ENCODE measurements at regions not wholly inside any gene's neighbourhood (a gene's known extent, or its start where the extent isn't known, plus 50 kb on each side); places are given as distances from the start of the nearest gene placed in this dataset.
"Not testable (repeated sequence)": the region's sequence is repeated elsewhere in the genome, so short reads cannot be mapped to it uniquely, and the experiment has no call there.

GRCh38 chr14:81619816-81620215 lies 86.2 kb upstream of the SEL1L start:
- H2AK5ac ChIP-seq (ENCODE audit: low read length, severe bottlenecking) = no peak overlapping the region
- H3K27ac ChIP-seq (ENCODE audit: low read length, poor library complexity, severe bottlenecking) = no peak overlapping the region
- no peak overlapping the region for H2BK12ac ChIP-seq (ENCODE audit: low read length in 2 of 2)
- no peaks in the 10 kb centered on the region for H3K4me1 ChIP-seq (ENCODE audit: control insufficient read depth, insufficient read depth, low read depth, low read length)
- no peak overlapping the region for H2AFZ ChIP-seq (ENCODE audit: low read depth, low read length)
- H3K14ac ChIP-seq (ENCODE audit: low read length in 2 of 2) = no peak overlapping the region
- H2BK5ac ChIP-seq (ENCODE audit: low read depth, low read length, poor library complexity, severe bottlenecking) = no peak overlapping the region
- H3K4me3 ChIP-seq (ENCODE audit: insufficient read depth in 1 of 2, low read depth in 1 of 2, low read length in 2 of 2) = no peak overlapping the region
- H2BK120ac ChIP-seq (ENCODE audit: low read depth, low read length) = no peak overlapping the region
- H4K91ac ChIP-seq (ENCODE audit: low read length) = no peak overlapping the region
- DNase-seq = no peak
- 67% methylated on average over 3 of the region's 6 CpGs for WGBS
- H3K79me1 ChIP-seq (replicated peaks; ENCODE audit: low read length, poor library complexity, severe bottlenecking) = no peaks in the 10 kb centered on the region
- no peaks in the 10 kb centered on the region for H3K27me3 ChIP-seq (ENCODE audit: control insufficient read depth in 1 of 2, insufficient read depth in 1 of 2, low read length in 2 of 2)
- no peak overlapping the region for H3K4me2 ChIP-seq (ENCODE audit: low read length, poor library complexity, severe bottlenecking)
- no peak overlapping the region for H3K23ac ChIP-seq (ENCODE audit: low read length in 2 of 2)
- no peak overlapping the region for H2BK15ac ChIP-seq (ENCODE audit: low read depth, poor library complexity, severe bottlenecking)
- no peaks in the 10 kb centered on the region for H3K36me3 ChIP-seq (ENCODE audit: control insufficient read depth in 1 of 2, insufficient read depth in 2 of 2, low read depth in 1 of 2, low read length in 2 of 2)
- H3K4ac ChIP-seq (ENCODE audit: low read depth in 1 of 2, low read length in 2 of 2) = no peak overlapping the region
- no peaks in the 10 kb centered on the region for H3K9me3 ChIP-seq (ENCODE audit: control insufficient read depth, low read length)
- no peak overlapping the region for H3K18ac ChIP-seq (ENCODE audit: low read depth in 1 of 2, low read length in 2 of 2)
- no peak overlapping the region for H3K9ac ChIP-seq (ENCODE audit: low read length)
- H4K8ac ChIP-seq (ENCODE audit: low read length) = no peak overlapping the region

- H2AK5ac ChIP-seq (ENCODE audit: low read length, severe bottlenecking); DNase-seq; H3K4me1 ChIP-seq (ENCODE audit: control insufficient read depth, insufficient read depth, low read depth, low read length); H3K27ac ChIP-seq (ENCODE audit: low read length, poor library complexity, severe bottlenecking); H3K9me3 ChIP-seq (ENCODE audit: control insufficient read depth, low read length); H3K4me2 ChIP-seq (ENCODE audit: low read length, poor library complexity, severe bottlenecking); H3K9ac ChIP-seq (ENCODE audit: low read length); H2BK15ac ChIP-seq (ENCODE audit: low read depth, poor library complexity, severe bottlenecking); H3K4me3 ChIP-seq (ENCODE audit: insufficient read depth in 1 of 2, low read depth in 1 of 2, low read length in 2 of 2); H3K36me3 ChIP-seq (ENCODE audit: control insufficient read depth in 1 of 2, insufficient read depth in 2 of 2, low read depth in 1 of 2, low read length in 2 of 2); H2BK120ac ChIP-seq (ENCODE audit: low read depth, low read length); H2BK5ac ChIP-seq (ENCODE audit: low read depth, low read length, poor library complexity, severe bottlenecking); H3K23ac ChIP-seq (ENCODE audit: low read length in 2 of 2); H2AFZ ChIP-seq (ENCODE audit: low read depth, low read length); H3K27me3 ChIP-seq (ENCODE audit: control insufficient read depth in 1 of 2, insufficient read depth in 1 of 2, low read length in 2 of 2); H3K79me1 ChIP-seq (replicated peaks; ENCODE audit: low read length, poor library complexity, severe bottlenecking); H3K4ac ChIP-seq (ENCODE audit: low read depth in 1 of 2, low read length in 2 of 2); H2BK12ac ChIP-seq (ENCODE audit: low read length in 2 of 2); H3K14ac ChIP-seq (ENCODE audit: low read length in 2 of 2); H4K91ac ChIP-seq (ENCODE audit: low read length); H3K18ac ChIP-seq (ENCODE audit: low read depth in 1 of 2, low read length in 2 of 2); H4K8ac ChIP-seq (ENCODE audit: low read length): not testable (repeated sequence)
- 94% methylated on average over 35 of the region's 55 CpGs for WGBS
These were observed 90.2 kb upstream of the SEL1L start for GRCh38 chr14:81623771-81624396.

GRCh38 chr14:81625343-81625742 lies 91.7 kb upstream of the SEL1L start:
- Histone ChIP-seq H3K27me3 (ENCODE audit: control insufficient read depth in 1 of 2, insufficient read depth in 1 of 2, low read length in 2 of 2) (no peaks in the 10 kb centered on the region), H2BK5ac (ENCODE audit: low read depth, low read length, poor library complexity, severe bottlenecking) (no peak overlapping the region), H3K4me1 (ENCODE audit: control insufficient read depth, insufficient read depth, low read depth, low read length) (no peaks in the 10 kb centered on the region), H3K36me3 (ENCODE audit: control insufficient read depth in 1 of 2, insufficient read depth in 2 of 2, low read depth in 1 of 2, low read length in 2 of 2) (no peaks in the 10 kb centered on the region), H3K79me1 (replicated peaks; ENCODE audit: low read length, poor library complexity, severe bottlenecking) (no peaks in the 10 kb centered on the region), H2BK12ac (ENCODE audit: low read length in 2 of 2) (no peak overlapping the region), H4K8ac (ENCODE audit: low read length) (no peak overlapping the region), H3K4me2 (ENCODE audit: low read length, poor library complexity, severe bottlenecking) (no peak overlapping the region), H2AK5ac (ENCODE audit: low read length, severe bottlenecking) (no peak overlapping the region), H3K9me3 (ENCODE audit: control insufficient read depth, low read length) (no peaks in the 10 kb centered on the region), H3K4me3 (ENCODE audit: insufficient read depth in 1 of 2, low read depth in 1 of 2, low read length in 2 of 2) (no peak overlapping the region), H3K23ac (ENCODE audit: low read length in 2 of 2) (no peak overlapping the region), H3K9ac (ENCODE audit: low read length) (no peak overlapping the region), H2BK15ac (ENCODE audit: low read depth, poor library complexity, severe bottlenecking) (no peak overlapping the region), H2AFZ (ENCODE audit: low read depth, low read length) (no peak overlapping the region), H3K4ac (ENCODE audit: low read depth in 1 of 2, low read length in 2 of 2) (no peak overlapping the region), H3K18ac (ENCODE audit: low read depth in 1 of 2, low read length in 2 of 2) (no peak overlapping the region), H3K27ac (ENCODE audit: low read length, poor library complexity, severe bottlenecking) (no peak overlapping the region), H2BK120ac (ENCODE audit: low read depth, low read length) (no peak overlapping the region), H3K14ac (ENCODE audit: low read length in 2 of 2) (no peak overlapping the region), H4K91ac (ENCODE audit: low read length) (no peak overlapping the region)
- WGBS = 40% methylated on average over 1 of the region's 1 CpG
- no peak for DNase-seq

DNA sequence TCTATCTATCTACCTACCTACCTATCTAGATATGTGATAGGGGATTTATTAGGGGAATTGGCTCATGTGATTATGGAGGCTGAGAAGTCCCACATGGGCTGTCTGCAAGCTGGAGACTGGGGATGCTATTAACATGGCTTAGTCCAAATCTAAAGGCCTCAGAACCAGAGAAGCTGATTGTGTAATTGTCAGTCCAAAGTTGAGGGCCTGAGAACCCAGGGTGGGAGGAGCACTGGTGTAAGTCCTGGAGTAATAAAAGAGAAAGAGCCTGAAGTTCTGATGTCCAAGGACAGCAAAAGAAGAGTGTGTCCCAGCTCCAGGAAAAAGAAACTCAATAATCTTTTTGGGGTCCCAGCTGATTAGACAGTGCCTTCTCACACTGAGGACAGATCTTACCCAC lies 98.5 kb upstream of the SEL1L start:
- H4K8ac ChIP-seq (ENCODE audit: low read length) = no peak overlapping the region
- no peak overlapping the region for H2AK5ac ChIP-seq (ENCODE audit: low read length, severe bottlenecking)
- H3K27ac ChIP-seq (ENCODE audit: low read length, poor library complexity, severe bottlenecking) = no peak overlapping the region
- H3K23ac ChIP-seq (ENCODE audit: low read length in 2 of 2) = no peak overlapping the region
- no peak overlapping the region for H2BK120ac ChIP-seq (ENCODE audit: low read depth, low read length)
- no peak overlapping the region for H2AFZ ChIP-seq (ENCODE audit: low read depth, low read length)
- no peaks in the 10 kb centered on the region for H3K79me1 ChIP-seq (replicated peaks; ENCODE audit: low read length, poor library complexity, severe bottlenecking)
- H3K27me3 ChIP-seq (ENCODE audit: control insufficient read depth in 1 of 2, insufficient read depth in 1 of 2, low read length in 2 of 2) = no peaks in the 10 kb centered on the region
- H3K4me1 ChIP-seq (ENCODE audit: control insufficient read depth, insufficient read depth, low read depth, low read length) = no peaks in the 10 kb centered on the region
- no peak overlapping the region for H2BK15ac ChIP-seq (ENCODE audit: low read depth, poor library complexity, severe bottlenecking)
- no peak overlapping the region for H3K14ac ChIP-seq (ENCODE audit: low read length in 2 of 2)
- no peak overlapping the region for H2BK5ac ChIP-seq (ENCODE audit: low read depth, low read length, poor library complexity, severe bottlenecking)
- no peak overlapping the region for H3K4ac ChIP-seq (ENCODE audit: low read depth in 1 of 2, low read length in 2 of 2)
- no peak for DNase-seq
- no peak overlapping the region for H2BK12ac ChIP-seq (ENCODE audit: low read length in 2 of 2)
- no peak overlapping the region for H4K91ac ChIP-seq (ENCODE audit: low read length)
- no peaks in the 10 kb centered on the region for H3K9me3 ChIP-seq (ENCODE audit: control insufficient read depth, low read length)
- no peak overlapping the region for H3K18ac ChIP-seq (ENCODE audit: low read depth in 1 of 2, low read length in 2 of 2)
- H3K4me2 ChIP-seq (ENCODE audit: low read length, poor library complexity, severe bottlenecking) = no peak overlapping the region
- H3K36me3 ChIP-seq (ENCODE audit: control insufficient read depth in 1 of 2, insufficient read depth in 2 of 2, low read depth in 1 of 2, low read length in 2 of 2) = no peaks in the 10 kb centered on the region
- no peak overlapping the region for H3K4me3 ChIP-seq (ENCODE audit: insufficient read depth in 1 of 2, low read depth in 1 of 2, low read length in 2 of 2)
- H3K9ac ChIP-seq (ENCODE audit: low read length) = no peak overlapping the region
